GM21723 (cell line): ENCODE measurements at regions not wholly inside any gene's neighbourhood (a gene's known extent, or its start where the extent isn't known, plus 50 kb on each side); places are given as distances from the start of the nearest gene placed in this dataset.

Experiments used
- ATAC-seq: cut with Tn5 transposase; IDR thresholded peaks from one replicate; pipeline ENCODE4 v1.9.1; 2021; ENCODE audit warnings: mild to moderate bottlenecking, moderate library complexity; ENCODE audit not compliant: unreplicated experiment

- no peak for ATAC-seq
Observed at GRCh38 chr2:40559175-40559574, 107.3 kb upstream of the SLC8A1 start.

- no peak for ATAC-seq
Observed at GRCh38 chr2:40564184-40564583, 112.3 kb upstream of the SLC8A1 start.

GRCh38 chr2:40579247-40579646, 127.4 kb upstream of the SLC8A1 start:
- no peak for ATAC-seq

GRCh38 chr2:40584432-40584831, 132.5 kb upstream of the SLC8A1 start:
- no peak for ATAC-seq

- ATAC-seq: no peak
Observed at GRCh38 chr2:40591774-40592173, 139.9 kb upstream of the SLC8A1 start.

- ATAC-seq: no peak
Observed at GRCh38 chr2:40592218-40592617, 140.3 kb upstream of the SLC8A1 start.

DNA sequence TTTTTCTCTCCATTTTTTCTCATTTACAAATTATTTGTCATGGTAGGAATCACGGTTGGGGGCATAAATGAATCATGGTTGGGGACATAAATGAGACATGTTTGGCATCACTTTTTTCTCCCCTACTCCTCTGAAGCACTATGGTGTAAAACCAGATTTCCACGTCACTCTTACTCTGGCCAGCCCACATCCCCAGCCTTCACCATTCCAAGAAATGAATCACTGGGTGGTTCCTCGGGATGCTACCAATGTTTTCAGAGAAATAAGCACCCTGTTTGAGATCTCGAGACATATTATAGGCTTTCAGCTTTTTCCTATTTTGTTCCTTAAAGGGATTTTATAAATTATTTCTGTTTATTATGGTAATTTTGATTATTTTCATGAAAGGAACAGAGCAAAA, 155.0 kb upstream of the SLC8A1 start:
- ATAC-seq: no peak

GRCh38 chr2:40611196-40611595, 159.3 kb upstream of the SLC8A1 start:
- no peak for ATAC-seq

DNA sequence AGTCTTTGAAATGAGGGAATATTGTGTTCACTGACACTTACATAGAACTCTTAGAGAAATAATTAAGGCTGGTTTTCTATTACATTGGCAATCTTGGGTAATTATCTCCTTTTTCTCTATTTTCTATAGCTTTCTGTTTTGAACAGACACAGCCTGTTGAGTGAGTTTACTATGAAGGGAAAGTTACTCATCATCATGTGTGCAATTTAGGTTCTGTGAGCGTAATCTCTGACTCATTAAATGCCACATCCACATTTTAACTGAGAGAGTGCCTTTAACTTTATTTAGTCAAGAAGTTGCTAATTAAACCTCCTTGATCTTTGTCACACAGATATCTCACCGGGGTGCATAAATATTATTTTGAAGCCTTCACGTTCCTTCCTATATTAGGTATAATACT, 174.0 kb upstream of the SLC8A1 start:
- ATAC-seq: no peak

DNA sequence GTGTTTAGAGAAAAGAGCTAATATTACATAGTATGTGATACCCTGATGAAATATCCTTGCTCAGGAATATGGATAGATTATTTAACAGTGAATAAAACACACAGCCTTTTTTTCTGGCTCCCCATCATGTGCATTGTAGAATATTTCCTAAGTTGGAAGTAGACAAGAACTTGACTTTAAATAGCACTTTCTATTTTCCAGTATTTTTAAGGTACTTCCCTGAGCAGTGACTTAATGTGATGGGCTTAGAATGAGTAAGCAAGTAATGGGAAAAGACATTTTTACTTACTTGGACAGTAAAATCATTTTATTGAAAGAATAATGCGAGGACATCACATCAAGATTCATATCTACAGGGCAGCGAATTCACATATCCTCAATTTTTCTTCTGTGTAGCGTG, 176.7 kb upstream of the SLC8A1 start:
- no peak for ATAC-seq

GRCh38 chr2:40629768-40630434, 178.0 kb upstream of the SLC8A1 start:
- no peak for ATAC-seq

DNA sequence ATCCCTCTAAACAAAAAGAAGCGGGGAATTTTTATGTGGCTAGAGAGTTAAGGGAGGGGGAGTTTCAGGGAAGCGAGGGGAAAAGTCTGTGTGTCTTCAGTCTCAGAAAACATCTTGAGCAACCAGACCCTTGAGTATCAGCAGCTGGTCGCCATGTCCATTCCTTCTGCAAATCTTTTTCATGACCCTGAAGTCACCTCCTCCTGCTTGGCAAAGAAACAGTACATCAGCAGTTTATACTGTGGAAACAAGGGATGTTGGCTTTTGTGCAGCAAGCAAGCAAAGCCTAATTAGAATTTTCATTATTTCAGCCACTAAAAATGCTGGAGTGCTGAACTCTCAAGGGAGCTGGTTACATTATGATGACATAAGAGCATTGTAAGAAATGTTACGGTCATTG, 187.4 kb upstream of the SLC8A1 start:
- no peak for ATAC-seq

DNA sequence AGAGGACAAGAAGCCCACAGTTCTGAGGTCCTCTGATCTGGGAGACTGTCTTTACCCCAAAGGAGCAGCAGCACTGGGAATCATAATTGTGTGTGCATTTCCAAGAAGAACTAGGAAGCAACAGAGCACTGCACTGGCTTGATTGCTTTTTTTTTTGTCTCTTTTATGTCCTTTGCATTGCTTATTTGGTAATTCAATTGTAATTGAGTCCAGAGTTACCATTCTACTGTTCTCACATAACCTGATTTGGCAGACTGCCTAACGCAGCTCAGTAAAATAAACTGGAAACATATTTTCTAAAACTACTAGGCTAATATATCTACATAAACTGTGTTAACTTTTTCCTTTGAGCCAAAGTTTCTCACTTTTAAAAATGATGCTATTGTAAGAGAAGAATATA, 190.3 kb upstream of the SLC8A1 start:
- ATAC-seq: no peak

GRCh38 chr2:40642726-40643125, 190.8 kb upstream of the SLC8A1 start:
- ATAC-seq: no peak

GRCh38 chr2:40646642-40647041, 194.8 kb upstream of the SLC8A1 start:
- no peak for ATAC-seq

- ATAC-seq: no peak
Observed at GRCh38 chr2:40652155-40652554, 200.3 kb upstream of the SLC8A1 start.

- ATAC-seq: no peak
Observed at GRCh38 chr2:40653829-40654228, 201.9 kb upstream of the SLC8A1 start.

GRCh38 chr2:40654346-40654745, 202.5 kb upstream of the SLC8A1 start:
- no peak for ATAC-seq

GRCh38 chr2:40658941-40659340, 207.1 kb upstream of the SLC8A1 start:
- no peak for ATAC-seq

DNA sequence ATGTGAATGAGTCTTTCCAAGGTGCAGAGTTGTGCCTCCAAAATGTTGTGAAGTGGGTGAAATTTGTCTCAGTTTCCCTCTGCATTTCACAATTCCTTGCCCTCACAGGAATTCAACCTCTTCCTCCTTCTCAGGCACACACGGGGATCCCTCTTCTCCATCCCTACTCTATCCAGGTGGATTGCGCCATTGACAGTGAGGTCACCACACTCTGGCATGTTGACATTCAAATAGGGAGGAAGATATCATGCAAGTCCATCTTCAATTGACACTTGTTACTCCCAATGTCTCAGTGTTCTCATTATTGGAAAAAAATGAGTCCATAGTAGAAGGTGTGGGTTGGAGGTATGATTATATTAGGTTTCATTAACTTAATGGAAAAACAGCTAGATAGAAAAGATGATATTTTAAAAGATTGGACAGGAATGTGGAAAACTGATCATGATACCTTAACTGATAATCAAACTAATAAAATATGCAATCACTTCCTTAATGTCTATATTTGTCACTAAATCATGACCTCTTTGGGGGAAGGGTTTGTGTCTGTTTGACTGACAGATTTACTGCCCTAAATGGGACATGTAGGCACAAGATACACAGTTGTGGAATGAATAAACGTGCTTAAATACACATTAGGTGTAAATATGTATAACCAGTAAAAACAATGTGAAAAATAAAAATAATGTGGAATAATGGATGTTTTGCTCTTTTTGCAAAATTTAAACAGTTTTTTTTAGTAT, 213.8 kb upstream of the SLC8A1 start:
- ATAC-seq: no peak

DNA sequence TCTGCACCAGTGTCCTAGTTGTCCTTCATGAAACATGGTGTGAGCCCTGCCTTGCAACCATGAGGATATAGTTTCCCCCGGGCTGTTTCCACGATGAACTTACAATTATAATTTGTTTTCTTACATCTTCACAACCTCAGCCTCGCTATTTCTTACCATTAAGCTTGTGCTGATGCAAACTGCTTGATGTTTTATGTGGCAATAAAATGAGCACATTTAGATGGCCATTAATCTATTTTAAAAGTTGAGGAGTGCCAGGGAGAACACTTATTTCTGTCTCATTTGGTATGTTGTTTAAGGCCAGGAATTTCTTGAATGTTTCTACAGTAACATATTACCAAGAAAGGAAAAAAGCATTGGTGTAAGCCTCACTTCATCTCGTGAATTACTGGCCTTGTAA, 214.5 kb upstream of the SLC8A1 start:
- ATAC-seq: no peak

GRCh38 chr2:40668425-40668824, 216.5 kb upstream of the SLC8A1 start:
- no peak for ATAC-seq
